Mammary epithelial cell (primary cell): ENCODE measurements at regions not wholly inside any gene's neighbourhood (a gene's known extent, or its start where the extent isn't known, plus 50 kb on each side); places are given as distances from the start of the nearest gene placed in this dataset.

Source experiments
- EZH2 ChIP-seq: IDR thresholded peaks from 2 replicates; pipeline ENCODE4 v1.6.1; 2012; ENCODE audit warnings: low read length, inconsistent platforms, borderline replicate concordance
- TF ChIP-seq, protein P1 (sequence below), 2 donors: IDR thresholded peaks in 1 of 2; conservative IDR thresholded peaks in 1 of 2; 2 replicates each; pipeline ENCODE4 v1.5.1; 2011 to 2012; ENCODE audit warnings: inconsistent platforms in 2 of 2, low read length in 2 of 2, mild to moderate bottlenecking in 2 of 2, control low read depth in 1 of 2, low read depth in 1 of 2; ENCODE audit not compliant: insufficient read depth in 1 of 2; ENCODE audit errors: extremely low read depth in 1 of 2

DNA sequence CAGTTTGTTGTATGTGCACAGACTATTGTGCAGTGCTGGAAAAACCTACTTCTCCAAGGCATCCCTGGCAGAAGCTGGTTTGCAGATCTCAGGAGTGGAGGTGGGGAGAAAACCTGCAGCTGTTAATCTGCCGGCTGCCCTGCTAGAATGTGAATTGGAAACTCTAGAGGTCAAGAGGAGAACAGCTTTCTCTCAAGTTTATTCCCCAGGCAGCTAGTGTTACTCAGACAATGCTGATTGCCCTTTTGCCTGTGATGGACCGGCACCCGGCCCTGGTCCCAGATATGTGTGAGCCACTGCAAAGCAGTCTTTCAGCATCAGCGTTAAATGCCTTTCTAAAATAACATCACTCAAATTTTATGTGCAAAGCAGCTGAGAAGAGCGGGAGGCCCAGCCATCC is 129.7 kb upstream of the TPM1 start:
- TF ChIP-seq, protein P1, sequence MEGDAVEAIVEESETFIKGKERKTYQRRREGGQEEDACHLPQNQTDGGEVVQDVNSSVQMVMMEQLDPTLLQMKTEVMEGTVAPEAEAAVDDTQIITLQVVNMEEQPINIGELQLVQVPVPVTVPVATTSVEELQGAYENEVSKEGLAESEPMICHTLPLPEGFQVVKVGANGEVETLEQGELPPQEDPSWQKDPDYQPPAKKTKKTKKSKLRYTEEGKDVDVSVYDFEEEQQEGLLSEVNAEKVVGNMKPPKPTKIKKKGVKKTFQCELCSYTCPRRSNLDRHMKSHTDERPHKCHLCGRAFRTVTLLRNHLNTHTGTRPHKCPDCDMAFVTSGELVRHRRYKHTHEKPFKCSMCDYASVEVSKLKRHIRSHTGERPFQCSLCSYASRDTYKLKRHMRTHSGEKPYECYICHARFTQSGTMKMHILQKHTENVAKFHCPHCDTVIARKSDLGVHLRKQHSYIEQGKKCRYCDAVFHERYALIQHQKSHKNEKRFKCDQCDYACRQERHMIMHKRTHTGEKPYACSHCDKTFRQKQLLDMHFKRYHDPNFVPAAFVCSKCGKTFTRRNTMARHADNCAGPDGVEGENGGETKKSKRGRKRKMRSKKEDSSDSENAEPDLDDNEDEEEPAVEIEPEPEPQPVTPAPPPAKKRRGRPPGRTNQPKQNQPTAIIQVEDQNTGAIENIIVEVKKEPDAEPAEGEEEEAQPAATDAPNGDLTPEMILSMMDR (conservative IDR thresholded peaks at IDR 0.05 in 1 of 2, IDR thresholded peaks at IDR 0.05 in 1 of 2; ENCODE audit: extremely low read depth in 1 of 2, insufficient read depth in 1 of 2, low read depth in 1 of 2, low read length in 2 of 2) = no peak
- no peak for TF ChIP-seq EZH2
